ENCODE measurements at regions not wholly inside any gene's neighbourhood (a gene's known extent, or its start where the extent isn't known, plus 50 kb on each side); places are given as distances from the start of the nearest gene placed in this dataset.

DNA sequence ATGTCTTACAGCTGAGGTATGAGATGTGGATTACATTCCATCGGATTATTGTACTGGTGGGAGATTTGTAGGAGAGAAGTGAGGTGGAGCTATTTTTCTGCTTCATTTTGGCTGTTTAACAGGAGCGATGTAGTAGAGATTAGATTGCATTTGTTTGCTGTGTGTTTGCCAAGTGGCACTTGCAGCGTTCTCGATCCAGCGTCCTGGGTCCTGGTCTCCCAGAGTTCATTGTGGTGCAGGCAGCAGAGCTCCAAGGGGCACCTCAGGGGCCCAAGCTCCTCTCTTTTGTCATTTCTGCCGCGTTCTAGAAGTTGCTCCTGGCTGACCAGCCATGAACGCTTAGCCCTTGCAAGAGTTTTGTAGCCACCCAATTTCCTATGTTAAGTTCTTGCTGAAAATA is 210.1 kb upstream of the APCDD1 start:
- Histone ChIP-seq H3K36me3 (ENCODE audit: control insufficient read depth in 3 of 3, insufficient read depth in 3 of 3, low read length in 3 of 3) (no peaks in the 10 kb centered on the region), H3K9ac (ENCODE audit: low read depth in 1 of 3, low read length in 3 of 3) (no peak overlapping the region), H3K27me3 (ENCODE audit: control insufficient read depth in 3 of 3, insufficient read depth in 3 of 3, low read length in 3 of 3) (peaks cover 0 to 13% (median 7%) of the 10 kb centered on the region in 3 donors), H3K27ac (ENCODE audit: low read depth, low read length) (no peak overlapping the region), H3K4me3 (ENCODE audit: low read length in 3 of 3) (no peak overlapping the region), H3K9me3 (ENCODE audit: control insufficient read depth in 3 of 3, low read length in 3 of 3) (no peaks in the 10 kb centered on the region), H3K4me1 (ENCODE audit: control insufficient read depth in 3 of 3, insufficient read depth in 3 of 3, low read length in 3 of 3) (peaks cover 0 to 8% (median 7%) of the 10 kb centered on the region in 3 donors)

- no peak overlapping the region for H3K27ac ChIP-seq (ENCODE audit: low read depth, low read length)
Measured at GRCh38 chr18:10245031-10245845, 209.2 kb upstream of the APCDD1 start.

DNA sequence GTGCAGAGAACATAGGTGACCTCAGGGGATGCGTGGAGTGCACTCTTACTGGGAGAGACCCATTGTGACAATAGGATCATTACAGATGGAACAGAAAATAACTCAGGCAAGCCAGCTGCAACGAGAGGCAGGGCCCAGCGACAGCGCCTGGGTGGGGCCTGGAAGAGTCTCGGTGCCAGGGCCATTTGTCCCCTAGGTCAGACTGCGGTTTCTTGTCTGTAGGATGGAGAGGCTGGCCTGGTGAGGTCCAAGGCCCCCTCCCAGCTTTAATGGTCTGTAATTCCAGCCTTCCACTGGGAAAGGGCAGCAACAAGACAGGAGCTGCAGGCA is 208.6 kb upstream of the APCDD1 start:
- H3K36me3 ChIP-seq (ENCODE audit: control insufficient read depth in 3 of 3, insufficient read depth in 3 of 3, low read length in 3 of 3), result no peaks in the 10 kb centered on the region
- no peak overlapping the region for H3K4me3 ChIP-seq (ENCODE audit: low read length in 3 of 3)
- H3K9ac ChIP-seq (ENCODE audit: low read depth in 1 of 3, low read length in 3 of 3), result no peak overlapping the region
- H3K27me3 ChIP-seq (ENCODE audit: control insufficient read depth in 3 of 3, insufficient read depth in 3 of 3, low read length in 3 of 3), result peaks cover 0 to 13% (median 7%) of the 10 kb centered on the region in 3 donors
- H3K4me1 ChIP-seq (ENCODE audit: control insufficient read depth in 3 of 3, insufficient read depth in 3 of 3, low read length in 3 of 3), result peaks cover 0 to 8% (median 7%) of the 10 kb centered on the region in 3 donors
- no peaks in the 10 kb centered on the region for H3K9me3 ChIP-seq (ENCODE audit: control insufficient read depth in 3 of 3, low read length in 3 of 3)
- H3K27ac ChIP-seq (ENCODE audit: low read depth, low read length), result no peak overlapping the region

More at GRCh38 chr18:10245031-10245845, 209.2 kb upstream of the APCDD1 start:
- Histone ChIP-seq H3K27me3 (ENCODE audit: control insufficient read depth in 3 of 3, insufficient read depth in 3 of 3, low read length in 3 of 3) (peaks cover 0 to 13% (median 7%) of the 10 kb centered on the region in 3 donors), H3K36me3 (ENCODE audit: control insufficient read depth in 3 of 3, insufficient read depth in 3 of 3, low read length in 3 of 3) (no peaks in the 10 kb centered on the region), H3K9me3 (ENCODE audit: control insufficient read depth in 3 of 3, low read length in 3 of 3) (no peaks in the 10 kb centered on the region), H3K4me1 (ENCODE audit: control insufficient read depth in 3 of 3, insufficient read depth in 3 of 3, low read length in 3 of 3) (peaks cover 0 to 8% (median 7%) of the 10 kb centered on the region in 3 donors), H3K4me3 (ENCODE audit: low read length in 3 of 3) (no peak overlapping the region), H3K9ac (ENCODE audit: low read depth in 1 of 3, low read length in 3 of 3) (peak overlapping the region in 1 of 3 donors; percentile 25)

DNA sequence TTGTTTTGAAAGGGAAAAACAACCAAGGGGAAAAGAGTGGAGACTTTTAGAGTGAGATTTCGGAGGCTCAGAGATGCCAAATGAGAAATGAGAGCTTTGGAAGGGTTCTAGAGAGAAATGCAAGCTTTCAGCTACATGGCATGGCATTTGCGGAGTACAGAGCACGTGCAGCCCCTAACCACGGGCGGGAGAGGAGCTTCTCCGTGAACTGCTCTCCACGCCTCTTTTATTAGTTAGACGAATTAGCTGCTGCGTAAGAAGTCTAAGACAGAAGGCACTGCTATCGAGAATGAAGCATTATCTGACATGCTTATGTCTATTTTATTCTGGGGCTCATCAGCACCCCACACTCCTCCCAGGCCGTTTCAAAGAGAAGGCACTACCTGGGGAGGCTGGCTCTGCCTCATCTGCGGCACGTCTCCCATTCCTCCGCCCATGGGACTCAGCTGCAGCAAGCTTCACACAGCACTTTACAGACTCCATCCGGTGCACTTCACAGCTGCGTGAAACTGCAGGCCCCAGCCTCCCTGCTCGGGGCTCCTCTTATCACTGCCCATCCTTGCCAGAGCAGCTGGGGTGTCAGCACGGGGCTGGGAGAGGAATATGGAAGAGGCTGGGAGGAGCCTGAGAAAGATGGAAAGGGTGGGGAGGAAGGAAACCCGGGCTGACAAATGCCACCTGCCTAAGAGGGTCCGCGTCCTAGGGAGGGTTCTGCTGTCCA is 207.3 kb upstream of the APCDD1 start:
- Histone ChIP-seq H3K4me3 (ENCODE audit: low read length in 3 of 3) (peak overlapping the region in 1 of 3 donors; percentile 9), H3K9me3 (ENCODE audit: control insufficient read depth in 3 of 3, low read length in 3 of 3) (no peaks in the 10 kb centered on the region), H3K9ac (ENCODE audit: low read depth in 1 of 3, low read length in 3 of 3) (no peak overlapping the region), H3K36me3 (ENCODE audit: control insufficient read depth in 3 of 3, insufficient read depth in 3 of 3, low read length in 3 of 3) (no peaks in the 10 kb centered on the region), H3K4me1 (ENCODE audit: control insufficient read depth in 3 of 3, insufficient read depth in 3 of 3, low read length in 3 of 3) (peaks cover 0 to 8% (median 7%) of the 10 kb centered on the region in 3 donors), H3K27ac (ENCODE audit: low read depth, low read length) (no peak overlapping the region), H3K27me3 (ENCODE audit: control insufficient read depth in 3 of 3, insufficient read depth in 3 of 3, low read length in 3 of 3) (peaks cover 0 to 13% (median 7%) of the 10 kb centered on the region in 3 donors)

DNA sequence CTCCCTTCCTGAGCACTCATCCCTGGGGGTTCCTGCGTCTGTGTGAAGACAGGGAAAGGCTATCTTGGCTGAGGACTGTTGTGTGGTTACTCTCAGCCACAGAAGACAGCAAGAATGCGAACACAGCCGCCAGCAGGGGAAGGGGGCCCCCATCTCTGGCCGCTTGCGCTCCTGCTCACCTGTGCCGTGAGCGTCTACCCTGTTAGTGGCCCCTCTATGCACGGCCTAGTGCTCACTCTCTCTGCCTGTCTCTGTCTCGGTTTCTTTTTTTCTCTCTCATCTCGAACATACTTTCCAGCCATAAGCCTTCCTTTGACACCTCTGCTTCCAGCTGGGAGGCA is 206.7 kb upstream of the APCDD1 start:
- Histone ChIP-seq H3K36me3 (ENCODE audit: control insufficient read depth in 3 of 3, insufficient read depth in 3 of 3, low read length in 3 of 3) (no peaks in the 10 kb centered on the region), H3K4me3 (ENCODE audit: low read length in 3 of 3) (peak overlapping the region in 1 of 3 donors; percentile 9), H3K27me3 (ENCODE audit: control insufficient read depth in 3 of 3, insufficient read depth in 3 of 3, low read length in 3 of 3) (peaks cover 0 to 13% (median 7%) of the 10 kb centered on the region in 3 donors), H3K4me1 (ENCODE audit: control insufficient read depth in 3 of 3, insufficient read depth in 3 of 3, low read length in 3 of 3) (peaks cover 0 to 8% (median 7%) of the 10 kb centered on the region in 3 donors), H3K27ac (ENCODE audit: low read depth, low read length) (no peak overlapping the region), H3K9me3 (ENCODE audit: control insufficient read depth in 3 of 3, low read length in 3 of 3) (no peaks in the 10 kb centered on the region), H3K9ac (ENCODE audit: low read depth in 1 of 3, low read length in 3 of 3) (no peak overlapping the region)

DNA sequence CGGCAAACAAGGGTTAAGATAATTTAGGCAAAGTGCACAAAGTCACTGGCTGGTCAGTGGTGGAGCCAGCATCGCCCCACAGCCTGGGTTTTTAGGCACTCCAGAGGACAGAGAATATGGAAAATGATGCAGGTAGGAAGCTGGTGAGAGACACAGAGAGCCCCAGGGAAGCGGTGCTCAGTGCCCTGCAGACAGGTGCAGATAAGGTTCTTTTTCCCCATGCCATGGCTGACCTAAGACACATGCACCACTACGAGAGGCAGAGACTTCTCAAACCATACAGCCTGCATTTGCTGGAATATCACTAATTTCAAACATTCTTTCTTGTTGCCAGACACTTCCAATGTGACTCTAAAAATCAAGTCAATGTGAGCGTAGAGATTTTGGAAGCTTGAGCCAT is 205.7 kb upstream of the APCDD1 start:
- peaks cover 0 to 13% (median 7%) of the 10 kb centered on the region in 3 donors for H3K27me3 ChIP-seq (ENCODE audit: control insufficient read depth in 3 of 3, insufficient read depth in 3 of 3, low read length in 3 of 3)
- H3K27ac ChIP-seq (ENCODE audit: low read depth, low read length), result no peak overlapping the region

DNA sequence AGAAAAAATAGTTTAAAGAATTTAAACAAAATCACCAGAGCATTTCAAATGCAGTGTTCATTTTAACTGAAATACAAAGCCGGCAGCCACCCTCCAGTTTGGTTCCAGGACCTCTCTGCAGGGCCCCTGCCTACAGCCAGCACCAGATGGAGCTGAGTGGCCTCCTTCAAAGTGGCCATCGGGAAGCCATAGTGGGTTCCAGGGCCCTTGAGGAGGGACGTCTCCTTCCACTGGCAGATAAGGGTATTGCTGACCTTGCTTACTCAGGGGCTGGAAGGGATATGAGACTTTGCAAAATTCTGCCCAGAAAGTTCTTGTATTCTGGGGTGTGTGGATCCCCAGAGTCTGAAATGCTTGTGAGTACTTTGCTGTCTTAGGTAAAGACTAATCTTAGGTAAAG is 205.2 kb upstream of the APCDD1 start:
- peaks cover 0 to 13% (median 7%) of the 10 kb centered on the region in 3 donors for H3K27me3 ChIP-seq (ENCODE audit: control insufficient read depth in 3 of 3, insufficient read depth in 3 of 3, low read length in 3 of 3)

More for the DNA sequence above, 205.7 kb upstream of the APCDD1 start:
- H3K9ac ChIP-seq (ENCODE audit: low read depth in 1 of 3, low read length in 3 of 3), result no peak overlapping the region
- H3K9me3 ChIP-seq (ENCODE audit: control insufficient read depth in 3 of 3, low read length in 3 of 3), result no peaks in the 10 kb centered on the region
- H3K4me3 ChIP-seq (ENCODE audit: low read length in 3 of 3), result no peak overlapping the region
- no peaks in the 10 kb centered on the region for H3K36me3 ChIP-seq (ENCODE audit: control insufficient read depth in 3 of 3, insufficient read depth in 3 of 3, low read length in 3 of 3)
- peaks cover 0 to 8% (median 7%) of the 10 kb centered on the region in 3 donors for H3K4me1 ChIP-seq (ENCODE audit: control insufficient read depth in 3 of 3, insufficient read depth in 3 of 3, low read length in 3 of 3)

GRCh38 chr18:10249801-10250200 is 204.6 kb upstream of the APCDD1 start:
- Histone ChIP-seq H3K9me3 (ENCODE audit: control insufficient read depth in 3 of 3, low read length in 3 of 3) (no peaks in the 10 kb centered on the region), H3K4me1 (ENCODE audit: control insufficient read depth in 3 of 3, insufficient read depth in 3 of 3, low read length in 3 of 3) (peaks cover 0 to 8% (median 3%) of the 10 kb centered on the region in 3 donors), H3K9ac (ENCODE audit: low read depth in 1 of 3, low read length in 3 of 3) (no peak overlapping the region), H3K36me3 (ENCODE audit: control insufficient read depth in 3 of 3, insufficient read depth in 3 of 3, low read length in 3 of 3) (no peaks in the 10 kb centered on the region), H3K4me3 (ENCODE audit: low read length in 3 of 3) (no peak overlapping the region), H3K27me3 (ENCODE audit: control insufficient read depth in 3 of 3, insufficient read depth in 3 of 3, low read length in 3 of 3) (peaks cover 0 to 13% (median 7%) of the 10 kb centered on the region in 3 donors), H3K27ac (ENCODE audit: low read depth, low read length) (no peak overlapping the region)

More for the DNA sequence above, 205.2 kb upstream of the APCDD1 start:
- no peaks in the 10 kb centered on the region for H3K9me3 ChIP-seq (ENCODE audit: control insufficient read depth in 3 of 3, low read length in 3 of 3)
- no peaks in the 10 kb centered on the region for H3K36me3 ChIP-seq (ENCODE audit: control insufficient read depth in 3 of 3, insufficient read depth in 3 of 3, low read length in 3 of 3)
- no peak overlapping the region for H3K4me3 ChIP-seq (ENCODE audit: low read length in 3 of 3)
- peaks cover 0 to 8% (median 7%) of the 10 kb centered on the region in 3 donors for H3K4me1 ChIP-seq (ENCODE audit: control insufficient read depth in 3 of 3, insufficient read depth in 3 of 3, low read length in 3 of 3)
- H3K9ac ChIP-seq (ENCODE audit: low read depth in 1 of 3, low read length in 3 of 3), result no peak overlapping the region
- H3K27ac ChIP-seq (ENCODE audit: low read depth, low read length), result no peak overlapping the region

DNA sequence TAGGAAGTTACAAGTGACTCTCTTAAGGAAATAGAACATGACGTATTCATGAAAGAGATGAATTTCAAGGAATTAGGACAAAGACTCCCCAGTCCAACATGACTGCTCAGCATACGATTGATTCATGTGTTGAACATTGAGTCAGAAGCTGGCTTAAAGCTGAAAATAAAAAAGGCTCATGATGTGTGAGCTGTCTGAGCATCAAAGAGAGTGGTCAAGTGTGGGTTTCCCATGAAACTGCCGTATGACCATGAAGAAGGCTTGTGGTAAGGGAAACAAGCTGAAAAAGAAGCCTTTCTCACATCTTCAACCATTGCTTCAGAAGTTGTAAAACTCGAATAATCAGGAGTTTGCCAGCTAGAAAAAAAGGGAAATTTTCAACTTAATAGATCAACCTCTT is 201.9 kb upstream of the APCDD1 start:
- Histone ChIP-seq H3K27ac (ENCODE audit: low read depth, low read length) (no peak overlapping the region), H3K9me3 (ENCODE audit: control insufficient read depth in 3 of 3, low read length in 3 of 3) (no peaks in the 10 kb centered on the region), H3K9ac (ENCODE audit: low read depth in 1 of 3, low read length in 3 of 3) (no peak overlapping the region), H3K36me3 (ENCODE audit: control insufficient read depth in 3 of 3, insufficient read depth in 3 of 3, low read length in 3 of 3) (no peaks in the 10 kb centered on the region), H3K27me3 (ENCODE audit: control insufficient read depth in 3 of 3, insufficient read depth in 3 of 3, low read length in 3 of 3) (peaks cover 0 to 6% (median 3%) of the 10 kb centered on the region in 3 donors), H3K4me3 (ENCODE audit: low read length in 3 of 3) (no peak overlapping the region), H3K4me1 (ENCODE audit: control insufficient read depth in 3 of 3, insufficient read depth in 3 of 3, low read length in 3 of 3) (peaks cover 0 to 3% (median 3%) of the 10 kb centered on the region in 3 donors)

Data from skeletal muscle tissue (tissue), 3 donors.